Suprapubic skin (tissue), 4 donors: ENCODE measurements at regions not wholly inside any gene's neighbourhood (a gene's known extent, or its start where the extent isn't known, plus 50 kb on each side); places are given as distances from the start of the nearest gene placed in this dataset.

Experiments used
- DNase-seq, 2 donors: peaks; one replicate each; pipeline ENCODE4 v3.0.0-alpha.2; 2019; ENCODE audit warnings: low spot score in 2 of 2
- H3K27ac ChIP-seq: fragments of 200-600 bp; sonication (generic); one replicate; pipeline ENCODE4 v1.5.1; 2019
- H3K27me3 ChIP-seq: fragments of 200-600 bp; sonication (generic); one replicate; pipeline ENCODE4 v1.5.1; 2019
- H3K36me3 ChIP-seq: fragments of 200-600 bp; sonication (generic); one replicate; pipeline ENCODE4 v1.5.1; 2019
- H3K4me1 ChIP-seq: fragments of 200-600 bp; sonication (generic); one replicate; pipeline ENCODE4 v1.5.1; 2019
- H3K4me3 ChIP-seq: fragments of 200-600 bp; sonication (generic); one replicate; pipeline ENCODE4 v1.5.1; 2019; ENCODE audit warnings: mild to moderate bottlenecking
- H3K9me3 ChIP-seq: fragments of 200-600 bp; sonication (generic); one replicate; pipeline ENCODE4 v1.5.1; 2019
- EP300 ChIP-seq: sonication (generic); formaldehyde crosslinking; IDR thresholded peaks from one replicate; pipeline ENCODE4 v1.6.1; 2017; ENCODE audit warnings: antibody characterized with exemption
- POLR2A ChIP-seq, 2 donors: fragments of 450-650 bp; IDR thresholded peaks; one replicate each; pipeline ENCODE4 v1.6.1; 2017; ENCODE audit warnings: antibody characterized with exemption in 2 of 2, mild to moderate bottlenecking in 2 of 2, moderate library complexity in 2 of 2
- POLR2AphosphoS5 ChIP-seq, 3 donors: sonication (generic); formaldehyde crosslinking; IDR thresholded peaks; one replicate each; pipeline ENCODE4 v1.6.1; 2017; ENCODE audit warnings: antibody characterized with exemption in 3 of 3
- WGBS: methylation state at CpG from one replicate; pipeline ENCODE4 v1.1.5; 2018; 5-methylcytosine and 5-hydroxymethylcytosine counted together
- TF ChIP-seq, protein P1 (sequence below), 2 donors: fragments of 200-600 bp in 1 of 2; fragments of 450-650 bp in 1 of 2; sonication (generic) in 1 of 2; IDR thresholded peaks; one replicate each; pipeline ENCODE4 v1.5.1; 2016 to 2019; ENCODE audit warnings: antibody characterized with exemption in 2 of 2, mild to moderate bottlenecking in 1 of 2, moderate library complexity in 1 of 2

GRCh38 chr6:19413323-19413722, 423.8 kb upstream of the ID4 start:
- H3K27ac ChIP-seq: no peak overlapping the region
- WGBS: 51% methylated on average over 3 of the region's 3 CpGs
- H3K27me3 ChIP-seq: no peaks in the 10 kb centered on the region
- no peaks in the 10 kb centered on the region for H3K4me1 ChIP-seq
- no peaks in the 10 kb centered on the region for H3K36me3 ChIP-seq
- TF ChIP-seq EP300: no peak
- no peak for TF ChIP-seq POLR2AphosphoS5 (IDR thresholded peaks at IDR 0.05)
- TF ChIP-seq, protein P1, sequence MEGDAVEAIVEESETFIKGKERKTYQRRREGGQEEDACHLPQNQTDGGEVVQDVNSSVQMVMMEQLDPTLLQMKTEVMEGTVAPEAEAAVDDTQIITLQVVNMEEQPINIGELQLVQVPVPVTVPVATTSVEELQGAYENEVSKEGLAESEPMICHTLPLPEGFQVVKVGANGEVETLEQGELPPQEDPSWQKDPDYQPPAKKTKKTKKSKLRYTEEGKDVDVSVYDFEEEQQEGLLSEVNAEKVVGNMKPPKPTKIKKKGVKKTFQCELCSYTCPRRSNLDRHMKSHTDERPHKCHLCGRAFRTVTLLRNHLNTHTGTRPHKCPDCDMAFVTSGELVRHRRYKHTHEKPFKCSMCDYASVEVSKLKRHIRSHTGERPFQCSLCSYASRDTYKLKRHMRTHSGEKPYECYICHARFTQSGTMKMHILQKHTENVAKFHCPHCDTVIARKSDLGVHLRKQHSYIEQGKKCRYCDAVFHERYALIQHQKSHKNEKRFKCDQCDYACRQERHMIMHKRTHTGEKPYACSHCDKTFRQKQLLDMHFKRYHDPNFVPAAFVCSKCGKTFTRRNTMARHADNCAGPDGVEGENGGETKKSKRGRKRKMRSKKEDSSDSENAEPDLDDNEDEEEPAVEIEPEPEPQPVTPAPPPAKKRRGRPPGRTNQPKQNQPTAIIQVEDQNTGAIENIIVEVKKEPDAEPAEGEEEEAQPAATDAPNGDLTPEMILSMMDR (IDR thresholded peaks at IDR 0.05): no peak
- TF ChIP-seq POLR2A (IDR thresholded peaks at IDR 0.05): no peak
- DNase-seq: no peak
- no peak overlapping the region for H3K4me3 ChIP-seq
- no peaks in the 10 kb centered on the region for H3K9me3 ChIP-seq

GRCh38 chr6:19415605-19416326, 421.4 kb upstream of the ID4 start:
- Histone ChIP-seq H3K27ac (no peak overlapping the region), H3K4me3 (no peak overlapping the region), H3K36me3 (no peaks in the 10 kb centered on the region), H3K4me1 (no peaks in the 10 kb centered on the region), H3K9me3 (no peaks in the 10 kb centered on the region), H3K27me3 (no peaks in the 10 kb centered on the region)
- DNase-seq: no peak
- 64% methylated on average over 4 of the region's 4 CpGs for WGBS
- TF ChIP-seq POLR2A (IDR thresholded peaks at IDR 0.05): no peak
- TF ChIP-seq POLR2AphosphoS5 (IDR thresholded peaks at IDR 0.05): no peak
- TF ChIP-seq EP300: no peak
- TF ChIP-seq, protein P1 (IDR thresholded peaks at IDR 0.05): no peak

DNA sequence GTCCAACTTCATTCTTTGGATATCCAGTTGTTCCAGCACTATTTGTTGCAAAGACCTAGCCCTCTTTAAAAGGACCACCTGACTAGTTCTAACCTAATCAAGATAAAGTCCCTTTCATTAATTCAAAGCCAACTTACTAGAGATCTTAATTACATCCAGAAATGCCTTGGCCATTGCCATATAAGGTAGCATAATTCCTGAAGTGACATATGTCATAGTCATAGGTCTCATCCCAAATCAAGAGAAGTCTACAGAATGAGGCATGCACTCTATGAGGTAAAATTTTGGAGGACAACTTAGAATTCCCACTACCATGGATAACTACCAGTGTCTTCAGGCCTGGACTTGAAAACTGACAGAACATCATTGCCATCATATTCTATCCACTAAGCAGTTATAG, 420.4 kb upstream of the ID4 start:
- TF ChIP-seq EP300 (no peak), POLR2AphosphoS5 (IDR thresholded peaks at IDR 0.05) (no peak), POLR2A (IDR thresholded peaks at IDR 0.05) (no peak)
- TF ChIP-seq, protein P1 (IDR thresholded peaks at IDR 0.05): no peak
- no peak for DNase-seq
- Histone ChIP-seq H3K36me3 (no peaks in the 10 kb centered on the region), H3K9me3 (no peaks in the 10 kb centered on the region), H3K4me3 (no peak overlapping the region), H3K4me1 (no peaks in the 10 kb centered on the region), H3K27me3 (no peaks in the 10 kb centered on the region), H3K27ac (no peak overlapping the region)

DNA sequence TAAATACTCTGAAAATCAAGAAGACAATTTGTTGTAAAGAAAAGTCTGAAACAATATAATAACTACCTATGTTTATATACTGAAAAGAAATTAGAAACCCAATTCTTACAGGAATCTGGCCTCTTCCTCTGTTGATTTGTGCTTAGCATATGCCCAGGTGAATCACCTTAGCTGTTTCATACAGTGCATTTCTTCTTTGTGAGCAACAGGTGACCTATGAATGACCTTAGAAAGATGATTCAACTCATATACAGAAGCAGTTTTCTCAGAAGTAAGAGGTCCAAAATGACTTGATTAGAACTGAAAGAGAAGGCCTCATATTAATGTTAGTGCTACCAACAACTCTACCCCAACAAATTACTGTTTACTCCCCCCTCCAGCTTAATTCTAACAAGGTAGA, 419.5 kb upstream of the ID4 start:
- TF ChIP-seq POLR2AphosphoS5 (IDR thresholded peaks at IDR 0.05) (no peak), POLR2A (IDR thresholded peaks at IDR 0.05) (no peak), EP300 (no peak)
- TF ChIP-seq, protein P1 (IDR thresholded peaks at IDR 0.05): no peak
- H3K27ac ChIP-seq: no peak overlapping the region
- no peaks in the 10 kb centered on the region for H3K4me1 ChIP-seq

DNA sequence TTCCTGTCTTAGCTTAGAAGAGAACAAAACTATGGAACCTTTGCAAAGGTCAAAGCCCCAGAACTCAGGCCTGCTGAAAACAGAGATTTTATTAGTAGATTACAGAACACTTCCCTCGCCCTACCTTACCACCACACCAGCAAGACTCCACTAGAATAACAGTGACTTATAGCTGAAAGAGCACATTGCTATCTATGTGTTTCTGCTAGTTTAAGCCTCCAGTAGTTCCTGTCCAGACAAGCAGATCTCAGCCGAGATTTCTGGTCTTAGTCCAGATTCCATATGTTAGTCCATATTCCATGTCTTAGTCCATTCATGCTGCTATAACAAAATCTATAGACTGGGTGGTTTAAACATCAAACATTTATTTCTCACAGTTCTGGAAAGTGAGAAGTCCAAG, 412.3 kb upstream of the ID4 start:
- no peak for DNase-seq
- TF ChIP-seq POLR2AphosphoS5 (IDR thresholded peaks at IDR 0.05) (no peak), EP300 (no peak), POLR2A (IDR thresholded peaks at IDR 0.05) (no peak)
- TF ChIP-seq, protein P1 (IDR thresholded peaks at IDR 0.05): no peak
- no peaks in the 10 kb centered on the region for H3K4me1 ChIP-seq
- no peaks in the 10 kb centered on the region for H3K27me3 ChIP-seq
- no peaks in the 10 kb centered on the region for H3K9me3 ChIP-seq
- no peak overlapping the region for H3K4me3 ChIP-seq
- 45% methylated on average over 2 of the region's 2 CpGs for WGBS
- no peaks in the 10 kb centered on the region for H3K36me3 ChIP-seq
- no peak overlapping the region for H3K27ac ChIP-seq

More for the DNA sequence above, 419.5 kb upstream of the ID4 start:
- no peak overlapping the region for H3K4me3 ChIP-seq
- H3K9me3 ChIP-seq: no peaks in the 10 kb centered on the region
- no peaks in the 10 kb centered on the region for H3K36me3 ChIP-seq
- H3K27me3 ChIP-seq: no peaks in the 10 kb centered on the region
- no peak for DNase-seq
